ENCODE measurements at regions not wholly inside any gene's neighbourhood (a gene's known extent, or its start where the extent isn't known, plus 50 kb on each side); places are given as distances from the start of the nearest gene placed in this dataset.
A peak's percentile ranks its signal among the peaks of the same experiment; 100 is the strongest.
"Not testable (repeated sequence)": the region's sequence is repeated elsewhere in the genome, so short reads cannot be mapped to it uniquely, and the experiment has no call there.

DNA sequence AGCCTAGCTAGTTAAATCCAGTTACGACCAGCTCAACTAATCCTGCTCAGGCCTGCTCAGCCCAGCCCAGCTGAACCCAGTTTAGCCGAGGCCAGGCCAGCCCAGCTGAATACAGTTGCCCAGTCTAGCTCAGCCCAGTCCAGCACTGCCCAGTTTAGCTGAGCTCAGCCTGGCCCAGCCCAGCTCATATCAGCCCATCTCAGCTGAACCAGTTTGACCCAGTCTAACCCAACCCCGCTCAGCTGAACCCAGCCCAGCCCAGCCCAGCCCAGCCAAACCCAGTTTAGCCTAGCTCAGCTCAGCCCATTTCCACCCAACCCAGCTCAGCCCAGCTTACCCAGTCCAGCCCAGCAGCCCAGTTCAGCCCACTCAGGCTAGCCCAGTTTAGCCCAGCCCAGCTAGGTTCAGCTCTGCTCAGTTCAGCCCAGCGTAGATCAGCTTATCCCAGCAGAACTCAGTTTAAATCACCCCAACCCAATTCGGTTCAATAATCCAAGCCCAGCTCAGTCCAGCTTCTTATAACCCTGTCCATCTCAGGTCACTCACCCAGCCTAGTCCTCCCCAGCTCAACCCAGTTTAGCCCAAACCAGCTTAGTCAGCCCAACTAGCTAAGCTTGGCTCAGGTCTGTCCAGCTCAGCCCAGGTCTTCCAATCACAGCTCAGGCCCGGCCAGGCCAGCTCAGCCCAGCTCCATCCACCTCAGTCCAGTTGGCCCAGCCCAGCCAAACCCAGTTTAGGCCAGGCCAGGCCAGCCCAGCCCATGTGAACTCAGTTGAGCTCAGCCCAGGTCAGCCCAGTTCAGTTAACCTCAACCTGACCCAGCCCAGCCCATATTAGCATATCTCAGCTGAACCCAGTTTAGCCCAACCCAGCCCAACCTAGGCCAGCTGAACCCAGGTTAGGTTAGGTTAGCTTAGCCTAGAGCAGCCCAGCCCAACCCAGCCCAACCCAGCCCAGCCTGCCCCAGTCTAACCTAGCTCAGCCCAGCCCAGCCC, 76.7 kb downstream of the TMEM121 start:
- Mint-ChIP-seq H3K27ac (peak overlapping the region; percentile 15), H3K4me1 (peaks cover 16% of the 10 kb centered on the region), H3K36me3 (ENCODE audit: low read depth) (no peaks in the 10 kb centered on the region), H3K27me3 (no peaks in the 10 kb centered on the region), H3K9me3 (no peaks in the 10 kb centered on the region), H3K4me3 (no peak overlapping the region)
- intact Hi-C loops (cut with micrococcal nuclease) = loop anchor here (10.0 kb wide), 1 partner anchor 52 kb away; no protein-coding TSS in a partner anchor
- peak; percentile 25 for ATAC-seq (ENCODE audit: low read depth)
- TF ChIP-seq, protein P1, sequence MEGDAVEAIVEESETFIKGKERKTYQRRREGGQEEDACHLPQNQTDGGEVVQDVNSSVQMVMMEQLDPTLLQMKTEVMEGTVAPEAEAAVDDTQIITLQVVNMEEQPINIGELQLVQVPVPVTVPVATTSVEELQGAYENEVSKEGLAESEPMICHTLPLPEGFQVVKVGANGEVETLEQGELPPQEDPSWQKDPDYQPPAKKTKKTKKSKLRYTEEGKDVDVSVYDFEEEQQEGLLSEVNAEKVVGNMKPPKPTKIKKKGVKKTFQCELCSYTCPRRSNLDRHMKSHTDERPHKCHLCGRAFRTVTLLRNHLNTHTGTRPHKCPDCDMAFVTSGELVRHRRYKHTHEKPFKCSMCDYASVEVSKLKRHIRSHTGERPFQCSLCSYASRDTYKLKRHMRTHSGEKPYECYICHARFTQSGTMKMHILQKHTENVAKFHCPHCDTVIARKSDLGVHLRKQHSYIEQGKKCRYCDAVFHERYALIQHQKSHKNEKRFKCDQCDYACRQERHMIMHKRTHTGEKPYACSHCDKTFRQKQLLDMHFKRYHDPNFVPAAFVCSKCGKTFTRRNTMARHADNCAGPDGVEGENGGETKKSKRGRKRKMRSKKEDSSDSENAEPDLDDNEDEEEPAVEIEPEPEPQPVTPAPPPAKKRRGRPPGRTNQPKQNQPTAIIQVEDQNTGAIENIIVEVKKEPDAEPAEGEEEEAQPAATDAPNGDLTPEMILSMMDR (IDR thresholded peaks at IDR 0.05) = no peak
- CTCF ChIA-PET = no interaction called here
- DNase-seq = no peak
- POLR2A ChIA-PET = interaction anchor here (0.5 to 1.5 kb wide), 6 partner anchors 13 to 465 kb away, joined by 3 to 4 read pairs (median 4); no protein-coding TSS in a partner anchor

DNA sequence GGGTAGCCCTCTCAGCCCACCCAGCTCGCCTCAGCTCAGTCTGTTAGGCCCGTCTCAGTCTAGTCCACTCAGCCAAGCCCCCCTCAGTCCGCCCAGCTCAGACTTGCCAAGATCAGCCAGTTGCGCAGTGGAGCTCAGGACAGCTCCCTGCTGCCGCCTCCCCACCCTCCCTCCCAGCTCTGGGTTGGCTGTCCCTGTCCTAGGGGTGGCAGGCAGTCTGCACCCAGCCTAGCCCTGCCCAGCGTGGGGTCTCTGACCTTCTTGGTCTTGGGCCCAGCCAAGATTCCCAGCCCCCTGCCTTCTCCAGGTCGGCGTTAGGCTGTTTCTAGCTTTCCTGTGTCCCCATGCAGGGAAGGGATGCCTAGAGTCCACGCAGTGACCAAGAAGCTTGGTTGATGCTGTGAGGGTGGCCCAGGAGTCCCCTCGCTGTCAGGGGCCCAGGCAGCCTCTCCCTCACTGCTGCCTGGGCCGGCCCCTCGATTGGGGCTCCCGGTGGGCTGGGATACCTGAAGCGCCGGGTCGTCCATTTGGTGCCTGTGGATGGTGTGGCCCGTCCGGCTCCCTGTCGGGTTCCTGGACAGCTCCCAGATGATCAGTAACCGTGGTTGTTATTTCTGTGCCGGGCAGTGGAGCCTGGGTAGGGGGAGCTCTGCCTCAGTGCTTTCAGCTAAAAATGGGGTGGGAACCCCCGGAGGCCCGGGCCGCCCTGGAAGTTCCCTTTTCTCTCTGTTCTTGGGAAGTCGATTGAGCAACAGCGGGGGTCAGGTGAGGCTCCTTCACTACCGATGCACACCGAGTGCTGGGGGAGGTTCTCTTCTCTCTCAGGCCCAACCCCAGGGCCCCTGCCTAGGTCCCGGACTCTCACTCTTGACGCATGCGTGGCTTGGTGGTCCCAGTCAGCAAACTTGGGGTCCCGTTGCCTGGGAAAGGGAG, 78.4 kb downstream of the TMEM121 start:
- H3K36me3 Mint-ChIP-seq (ENCODE audit: low read depth); H3K27ac Mint-ChIP-seq; ATAC-seq (ENCODE audit: low read depth); DNase-seq; H3K27me3 Mint-ChIP-seq; CTCF ChIA-PET; H3K9me3 Mint-ChIP-seq: not testable (repeated sequence)
- POLR2A ChIA-PET = interaction anchor here (0.9 kb wide), 1 partner anchor 42 kb away, joined by 3 read pairs; no protein-coding TSS in a partner anchor
- H3K4me1 Mint-ChIP-seq = peaks cover 16% of the 10 kb centered on the region
- intact Hi-C loops (cut with micrococcal nuclease) = loop anchor here (10.0 kb wide), 1 partner anchor 50 kb away; no protein-coding TSS in a partner anchor
- peak overlapping the region; percentile 38 for H3K4me3 Mint-ChIP-seq

DNA sequence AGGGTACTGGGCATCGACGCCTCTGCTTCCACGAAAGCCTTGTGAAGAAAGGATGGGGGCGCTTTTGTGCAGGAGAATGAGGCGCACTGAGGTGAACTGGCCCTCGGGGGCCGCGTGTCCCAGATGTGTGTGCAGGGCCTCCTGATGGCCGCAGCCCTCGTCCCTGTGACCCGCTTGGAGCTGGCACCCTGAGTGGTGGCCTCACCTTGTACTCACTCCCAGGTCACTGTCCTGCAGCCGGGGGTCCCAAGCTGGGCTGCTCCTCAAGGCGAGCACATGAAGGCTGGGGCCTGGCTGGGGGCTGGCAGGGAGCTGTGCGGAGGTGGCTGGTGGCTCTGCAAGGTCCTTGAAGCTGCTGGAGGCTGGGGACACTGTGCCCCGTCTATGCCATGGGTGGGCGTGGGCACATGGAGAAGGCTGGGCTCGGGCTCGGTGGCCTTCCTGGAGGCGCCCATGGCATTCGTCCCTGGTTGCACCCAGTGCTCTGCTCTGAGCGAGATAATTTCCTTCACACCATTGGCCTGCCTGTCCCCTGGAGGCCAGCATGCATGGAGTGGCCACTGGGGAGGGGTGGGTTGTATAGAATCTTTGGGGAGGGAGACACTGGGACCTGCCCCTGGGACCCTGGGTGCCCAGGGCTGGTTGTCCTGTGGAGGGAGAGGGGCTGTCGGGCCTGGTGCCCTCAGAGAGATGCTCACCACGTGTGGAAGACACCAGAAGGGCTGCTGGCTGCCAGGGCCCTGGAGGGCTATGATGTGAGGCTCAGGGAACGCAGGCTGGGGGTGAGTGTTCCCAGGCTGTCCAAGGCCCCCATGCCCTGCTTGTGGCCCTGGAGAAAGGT, 79.3 kb downstream of the TMEM121 start:
- H3K36me3 Mint-ChIP-seq (ENCODE audit: low read depth) = no peaks in the 10 kb centered on the region
- H3K9me3 Mint-ChIP-seq = no peaks in the 10 kb centered on the region
- DNase-seq (peak; percentile 13), ATAC-seq (ENCODE audit: low read depth) (no peak)
- no peak overlapping the region for H3K4me3 Mint-ChIP-seq
- TF ChIP-seq, protein P1 (IDR thresholded peaks at IDR 0.05) = no peak
- H3K27me3 Mint-ChIP-seq = no peaks in the 10 kb centered on the region
- ChIA-PET CTCF (no interaction called here), POLR2A (interaction anchor here (0.9 kb wide), 1 partner anchor 41 kb away, joined by 3 read pairs; no protein-coding TSS in a partner anchor)
- intact Hi-C loops (cut with micrococcal nuclease) = loop anchor here (10.0 kb wide), 1 partner anchor 49 kb away; no protein-coding TSS in a partner anchor
- H3K4me1 Mint-ChIP-seq = peaks cover 16% of the 10 kb centered on the region
- no peak overlapping the region for H3K27ac Mint-ChIP-seq

DNA sequence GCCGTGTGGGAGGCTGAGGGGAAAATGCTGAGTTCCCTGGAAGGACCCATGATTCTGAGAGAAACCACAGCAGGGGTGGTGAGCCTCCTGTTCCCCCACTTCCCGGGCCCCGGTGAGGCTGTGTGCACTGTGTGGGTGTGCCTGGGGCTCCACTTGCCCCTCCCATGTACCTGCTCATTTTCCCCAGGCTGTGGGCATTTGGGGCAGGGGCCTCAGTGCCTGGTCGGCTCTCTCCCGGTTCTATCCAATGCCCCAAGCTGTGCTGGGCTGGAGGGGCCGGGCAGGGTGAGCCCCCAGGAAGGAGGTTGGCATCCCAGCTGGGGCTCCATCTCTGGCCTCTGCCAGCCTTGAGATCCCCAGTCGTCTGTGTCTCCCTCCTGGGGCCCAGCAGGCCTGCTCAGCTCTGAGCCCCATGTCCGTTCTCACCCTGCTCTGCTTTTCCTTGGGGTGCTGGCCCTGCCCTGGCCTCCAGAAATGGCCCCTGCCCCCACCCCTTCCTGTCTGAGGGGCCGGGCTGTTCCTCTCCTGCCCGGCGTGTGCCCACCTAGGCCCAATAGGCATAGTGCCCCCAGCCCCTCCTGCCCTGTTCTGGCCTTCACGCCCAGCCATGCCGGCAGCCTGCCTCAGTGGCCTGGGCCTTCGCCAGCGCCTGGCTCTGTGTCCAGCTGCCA, 80.1 kb downstream of the TMEM121 start:
- CTCF ChIA-PET; H3K4me3 Mint-ChIP-seq; H3K27ac Mint-ChIP-seq; POLR2A ChIA-PET; H3K9me3 Mint-ChIP-seq; ATAC-seq (ENCODE audit: low read depth); DNase-seq; H3K27me3 Mint-ChIP-seq; H3K36me3 Mint-ChIP-seq (ENCODE audit: low read depth): not testable (repeated sequence)
- peaks cover 16% of the 10 kb centered on the region for H3K4me1 Mint-ChIP-seq
- intact Hi-C loops (cut with micrococcal nuclease) = loop anchor here (10.0 kb wide), 1 partner anchor 48 kb away; no protein-coding TSS in a partner anchor

DNA sequence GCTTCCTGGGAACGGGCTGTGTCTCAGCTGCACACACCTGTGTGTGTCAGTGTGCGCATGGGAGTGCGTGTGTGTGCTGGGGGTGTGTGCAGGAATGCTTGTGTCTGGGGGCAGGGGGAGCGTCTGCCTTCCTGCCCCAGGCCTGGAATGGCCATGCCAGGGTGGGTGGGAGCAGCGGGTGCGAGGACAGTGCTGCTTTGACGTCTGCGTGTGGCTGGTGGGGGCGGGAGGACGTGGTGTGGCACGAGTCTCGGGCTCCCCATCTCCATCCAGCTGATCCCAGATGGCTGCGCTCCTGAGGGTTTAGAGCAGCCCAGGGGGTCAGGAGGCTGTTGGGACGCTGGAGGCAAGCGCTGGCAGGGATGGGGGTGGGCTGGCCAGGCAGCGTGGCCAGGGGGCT, 80.6 kb downstream of the TMEM121 start:
- H3K27me3 Mint-ChIP-seq; CTCF ChIA-PET; POLR2A ChIA-PET; H3K36me3 Mint-ChIP-seq (ENCODE audit: low read depth); H3K27ac Mint-ChIP-seq; H3K4me3 Mint-ChIP-seq; DNase-seq; ATAC-seq (ENCODE audit: low read depth); H3K9me3 Mint-ChIP-seq: not testable (repeated sequence)
- intact Hi-C loops (cut with micrococcal nuclease) = loop anchor here (10.0 kb wide), 1 partner anchor 48 kb away; no protein-coding TSS in a partner anchor
- H3K4me1 Mint-ChIP-seq = peaks cover 16% of the 10 kb centered on the region

DNA sequence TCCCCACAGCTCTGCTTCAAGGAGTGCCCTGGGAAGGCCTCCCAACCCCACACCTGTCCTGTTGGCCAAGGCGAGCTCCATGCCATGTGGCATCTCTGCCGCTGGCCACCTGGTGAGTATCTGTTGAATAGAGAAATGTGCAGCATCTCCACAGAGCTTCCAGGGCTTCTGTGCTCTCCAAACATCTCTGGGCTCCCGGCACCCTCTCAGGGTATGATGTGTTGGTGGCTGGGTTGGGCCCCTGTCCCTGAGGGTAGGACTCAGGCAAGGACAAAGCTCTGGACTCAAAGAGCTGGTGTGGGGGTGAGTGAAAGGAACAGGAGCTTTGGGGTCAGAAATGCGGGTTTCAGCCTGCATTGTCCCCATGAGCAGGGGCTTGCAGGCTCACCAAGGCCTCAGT, 88.6 kb downstream of the TMEM121 start:
- H3K36me3 Mint-ChIP-seq (ENCODE audit: low read depth); H3K4me3 Mint-ChIP-seq; intact Hi-C loops (cut with micrococcal nuclease); POLR2A ChIA-PET; H3K27me3 Mint-ChIP-seq; H3K9me3 Mint-ChIP-seq; H3K27ac Mint-ChIP-seq; CTCF ChIA-PET; DNase-seq; ATAC-seq (ENCODE audit: low read depth): not testable (repeated sequence)
- peaks cover 22% of the 10 kb centered on the region for H3K4me1 Mint-ChIP-seq

DNA sequence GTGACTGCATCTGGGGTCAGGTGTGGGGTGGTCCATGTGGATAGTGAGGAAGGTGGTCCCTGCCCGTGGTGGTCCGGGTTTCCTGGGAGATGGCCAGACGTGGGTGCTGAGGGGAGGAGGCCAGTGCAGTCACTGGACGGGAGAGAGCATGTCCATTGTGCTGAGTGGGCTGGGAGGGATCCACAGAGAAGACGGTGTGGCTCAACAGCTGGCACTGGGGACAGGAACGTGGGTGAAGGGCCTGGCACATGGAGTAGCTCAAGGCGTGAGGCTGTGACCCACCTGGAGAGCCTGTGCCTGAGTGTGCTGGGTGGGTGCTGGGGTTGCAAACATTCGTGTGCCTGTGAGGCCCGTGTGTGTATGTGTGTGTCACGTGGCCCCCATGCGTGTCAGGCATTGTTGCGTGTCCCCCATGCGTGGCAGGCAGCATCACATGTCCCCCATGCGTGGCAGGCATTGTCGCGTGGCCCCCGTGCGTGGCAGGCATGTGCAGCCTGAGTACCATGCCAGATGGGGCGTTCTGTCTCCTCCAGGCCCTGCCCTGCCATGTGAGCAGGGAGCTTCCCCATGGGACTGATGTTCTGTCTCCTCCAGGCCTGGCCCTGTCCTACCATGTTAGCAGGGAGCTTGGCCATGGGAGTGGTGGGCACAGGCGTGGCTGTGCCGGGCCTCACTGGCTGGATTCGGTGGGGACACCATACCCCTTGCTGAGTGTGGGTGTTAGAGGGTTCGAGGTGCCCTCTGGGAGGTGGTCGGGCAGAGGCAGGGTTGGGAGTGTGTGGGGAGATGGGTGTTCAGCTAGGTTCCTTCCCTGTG, 89.8 kb downstream of the TMEM121 start:
- Mint-ChIP-seq H3K4me1 (peaks cover 22% of the 10 kb centered on the region), H3K27ac (peak overlapping the region; percentile 33)
- POLR2A ChIA-PET = interaction anchor here (0.6 kb wide), 1 partner anchor 307 kb away, joined by 3 read pairs; no protein-coding TSS in a partner anchor
- ATAC-seq (ENCODE audit: low read depth); H3K9me3 Mint-ChIP-seq; CTCF ChIA-PET; H3K36me3 Mint-ChIP-seq (ENCODE audit: low read depth); H3K4me3 Mint-ChIP-seq; DNase-seq; intact Hi-C loops (cut with micrococcal nuclease); H3K27me3 Mint-ChIP-seq: not testable (repeated sequence)
